Tibial artery (tissue), 4 donors: ENCODE measurements at regions not wholly inside any gene's neighbourhood (a gene's known extent, or its start where the extent isn't known, plus 50 kb on each side); places are given as distances from the start of the nearest gene placed in this dataset.
"Not testable (repeated sequence)": the region's sequence is repeated elsewhere in the genome, so short reads cannot be mapped to it uniquely, and the experiment has no call there.

Experiments used
- DNase-seq, 2 donors: peaks; one replicate each; pipeline ENCODE4 v3.0.0-alpha.2; 2019
- H3K27ac ChIP-seq, 2 donors: fragments of 200-600 bp; sonication (generic) in 1 of 2; 1 replicate in 1 of 2; 2 replicates in 1 of 2; pipeline ENCODE4 v1.5.1; 2018 to 2019; ENCODE audit warnings: mild to moderate bottlenecking in 1 of 2
- H3K27me3 ChIP-seq, 2 donors: fragments of 200-600 bp; sonication (generic) in 1 of 2; one replicate each; pipeline versions ENCODE4 v1.5.1 to v1.6.0; 2016 to 2019
- H3K36me3 ChIP-seq, 3 donors: fragments of 200-600 bp; sonication (generic) in 2 of 3; one replicate each; pipeline ENCODE4 v1.5.1; 2016 to 2019; ENCODE audit warnings: mild to moderate bottlenecking in 2 of 3
- H3K4me1 ChIP-seq, 4 donors: fragments of 200-600 bp; sonication (generic) in 2 of 4; 1 replicate in 3 of 4; 2 replicates in 1 of 4; pipeline ENCODE4 v1.5.1; 2016 to 2019
- H3K4me3 ChIP-seq, 2 donors: fragments of 200-600 bp; sonication (generic) in 1 of 2; 1 replicate in 1 of 2; 2 replicates in 1 of 2; pipeline ENCODE4 v1.5.1; 2018 to 2019; ENCODE audit warnings: mild to moderate bottlenecking in 2 of 2
- H3K9me3 ChIP-seq, 3 donors: fragments of 200-600 bp; sonication (generic) in 1 of 3; one replicate each; pipeline ENCODE4 v1.5.1; 2016 to 2019
- CTCF ChIP-seq, 2 experiments: fragments of 200-600 bp in 1 of 2; fragments of 450-650 bp in 1 of 2; IDR thresholded peaks; one replicate each; pipeline ENCODE4 v1.5.1; 2017 to 2019; ENCODE audit warnings: antibody characterized with exemption in 2 of 2, mild to moderate bottlenecking in 1 of 2, moderate library complexity in 1 of 2
- intact Hi-C: fragments of 100-400 bp; cut with DNase I; formaldehyde crosslinking; loops from one replicate; pipeline ENCODE4 v1.15.0; 2023; ENCODE audit warnings: low total_unique reads

GRCh38 chr7:73918926-73919693, 58.2 kb downstream of the TMEM270 start:
- intact Hi-C loops = loop anchor here (10.0 kb wide), 1 partner anchor 56 kb away; no protein-coding TSS in a partner anchor
- H3K27ac ChIP-seq = no peak overlapping the region

GRCh38 chr7:73919694-73920375, 58.9 kb downstream of the TMEM270 start:
- TF ChIP-seq CTCF (IDR thresholded peaks at IDR 0.05) = no peak
- no peaks in the 10 kb centered on the region for H3K9me3 ChIP-seq
- no peaks in the 10 kb centered on the region for H3K36me3 ChIP-seq
- no peak overlapping the region for H3K4me3 ChIP-seq
- no peak for DNase-seq
- no peak overlapping the region for H3K27ac ChIP-seq
- no peaks in the 10 kb centered on the region for H3K27me3 ChIP-seq
- peaks cover 0 to 22% (median 5%) of the 10 kb centered on the region in 4 donors for H3K4me1 ChIP-seq
- intact Hi-C loops = loop anchor here (10.0 kb wide), 1 partner anchor 55 kb away; no protein-coding TSS in a partner anchor

More at GRCh38 chr7:73918926-73919693, 58.2 kb downstream of the TMEM270 start:
- no peak for DNase-seq
- TF ChIP-seq CTCF (IDR thresholded peaks at IDR 0.05) = no peak
- Histone ChIP-seq H3K27me3 (no peaks in the 10 kb centered on the region), H3K9me3 (no peaks in the 10 kb centered on the region), H3K4me1 (peaks cover 0 to 16% (median 5%) of the 10 kb centered on the region in 4 donors), H3K4me3 (no peak overlapping the region), H3K36me3 (no peaks in the 10 kb centered on the region)

GRCh38 chr7:73920406-73921134, 59.6 kb downstream of the TMEM270 start:
- no peaks in the 10 kb centered on the region for H3K36me3 ChIP-seq
- no peaks in the 10 kb centered on the region for H3K9me3 ChIP-seq
- H3K4me1 ChIP-seq = peaks cover 0 to 29% (median 7%) of the 10 kb centered on the region in 4 donors
- no peak overlapping the region for H3K4me3 ChIP-seq
- DNase-seq = no peak
- no peaks in the 10 kb centered on the region for H3K27me3 ChIP-seq
- TF ChIP-seq CTCF (IDR thresholded peaks at IDR 0.05) = no peak
- no peak overlapping the region for H3K27ac ChIP-seq
- intact Hi-C loops = no loop called here

- peak; percentile 65 to 86 for DNase-seq
- intact Hi-C loops = no loop called here
These were observed 60.9 kb downstream of the TMEM270 start for GRCh38 chr7:73921623-73922528.

GRCh38 chr7:73928644-73929043, 67.7 kb downstream of the TMEM270 start:
- H3K4me3 ChIP-seq, H3K9me3 ChIP-seq, H3K27me3 ChIP-seq, intact Hi-C loops, H3K36me3 ChIP-seq, DNase-seq: not testable (repeated sequence)
- Histone ChIP-seq H3K4me1 (peaks cover 0 to 34% (median 2%) of the 10 kb centered on the region in 4 donors), H3K27ac (peak overlapping the region in 1 of 2 donors; percentile 9)

More at GRCh38 chr7:73921623-73922528, 60.9 kb downstream of the TMEM270 start:
- Histone ChIP-seq H3K27ac (peak overlapping the region; percentile 36 to 71), H3K9me3 (peaks cover 0 to 5% (median 0%) of the 10 kb centered on the region in 3 donors), H3K36me3 (no peaks in the 10 kb centered on the region), H3K4me1 (peaks cover 0 to 35% (median 6%) of the 10 kb centered on the region in 4 donors), H3K4me3 (no peak overlapping the region), H3K27me3 (no peaks in the 10 kb centered on the region)
- TF ChIP-seq CTCF (IDR thresholded peaks at IDR 0.05) = peak; percentile 11 to 19
